ENCODE measurements at regions not wholly inside any gene's neighbourhood (a gene's known extent, or its start where the extent isn't known, plus 50 kb on each side); places are given as distances from the start of the nearest gene placed in this dataset.

DNA sequence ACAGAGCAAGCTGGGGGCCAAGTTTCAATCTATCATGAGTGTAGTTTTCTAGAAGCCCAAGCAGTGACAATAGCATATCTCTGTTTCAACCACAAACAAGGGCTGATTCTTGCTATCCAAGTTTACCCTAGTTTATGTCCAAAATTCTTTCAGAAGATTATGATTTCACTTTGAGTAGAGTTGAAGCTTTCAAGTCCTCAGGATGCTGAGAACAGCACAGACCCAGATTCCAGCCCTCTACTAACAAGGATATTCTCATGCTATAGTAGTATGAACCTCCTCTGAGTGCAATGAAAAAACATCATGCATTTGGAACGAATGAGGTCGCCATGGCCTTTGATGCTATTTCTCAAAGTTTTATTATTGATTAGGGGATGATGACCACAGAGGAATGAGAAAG is 344.1 kb upstream of the NPVF start:
- H3K27ac ChIP-seq (ENCODE audit: low read depth, low read length): no peak overlapping the region
- H3K9ac ChIP-seq (ENCODE audit: low read length): no peak overlapping the region
- no peak for DNase-seq (ENCODE audit: low read depth, low spot score)
- ChIA-PET CTCF (no interaction called here), RAD21 (ENCODE audit: low non-redundant PET in 1 of 2, low total read pairs in 2 of 2, uncharacterized antibody in 2 of 2, unreplicated experiment in 2 of 2) (no interaction called here), POLR2A (no interaction called here)
- peaks cover 0 to 8% of the 10 kb centered on the region in 2 experiments; a peak in 1 of 4 replicates for H3K4me1 ChIP-seq (ENCODE audit: control insufficient read depth in 1 of 2, insufficient read depth in 2 of 2, low read length in 2 of 2)
- H4K20me1 ChIP-seq (ENCODE audit: insufficient read depth): no peaks in the 10 kb centered on the region
- ATAC-seq: no peak
- no peaks in the 10 kb centered on the region for H3K79me2 ChIP-seq (ENCODE audit: insufficient read depth, low read length)
- no peak overlapping the region for H2AFZ ChIP-seq (ENCODE audit: low read depth, low read length, poor library complexity, severe bottlenecking)
- intact Hi-C loops (cut with micrococcal nuclease): no loop called here
- no peaks in the 10 kb centered on the region; the same call in none of the 2 replicates for H3K27me3 ChIP-seq (ENCODE audit: insufficient read depth, low read length)
- no peaks in the 10 kb centered on the region for H3K9me2 ChIP-seq (ENCODE audit: insufficient read depth)
- no peak overlapping the region for H3K4me3 ChIP-seq (replicated peaks in 1 of 2; ENCODE audit: low read depth in 1 of 2, low read length in 2 of 2)
- BruUV-seq (replicated peaks): no TSS peak
- H3K36me3 ChIP-seq (ENCODE audit: control insufficient read depth in 1 of 2, insufficient read depth in 2 of 2, low read length in 2 of 2): no peaks in the 10 kb centered on the region
- no peak overlapping the region for H3K4me2 ChIP-seq (ENCODE audit: low read length)
- H3K9me3 ChIP-seq (ENCODE audit: control insufficient read depth in 1 of 2, insufficient read depth in 1 of 2, low read depth in 1 of 2, low read length in 2 of 2): no peaks in the 10 kb centered on the region
- TF ChIP-seq SIN3A (IDR thresholded peaks at IDR 0.05; ENCODE audit: low read depth) (no peak), JUND (IDR thresholded peaks at IDR 0.05) (no peak), EZH2 (IDR thresholded peaks at IDR 0.05) (no peak), RAD21 (IDR thresholded peaks at IDR 0.05; ENCODE audit: low read depth) (no peak), CBX3 (IDR thresholded peaks at IDR 0.05; ENCODE audit: low read depth) (no peak), ATF3 (IDR thresholded peaks at IDR 0.05) (no peak), SRF (IDR thresholded peaks at IDR 0.05; ENCODE audit: low read depth) (no peak), FOSL1 (IDR thresholded peaks at IDR 0.05; ENCODE audit: low read depth) (no peak), SP1 (IDR thresholded peaks at IDR 0.05; ENCODE audit: low read depth) (no peak), POLR2A (IDR thresholded peaks at IDR 0.05; ENCODE audit: borderline replicate concordance, extremely low read depth, insufficient read depth, insufficient read length) (no peak), EZH2phosphoT487 (IDR thresholded peaks at IDR 0.05; ENCODE audit: borderline replicate concordance) (no peak), POLR2AphosphoS5 (IDR thresholded peaks at IDR 0.05; ENCODE audit: low read depth, low read length) (no peak), ZFX (IDR thresholded peaks at IDR 0.05) (no peak), EGR1 (IDR thresholded peaks at IDR 0.05; ENCODE audit: low read depth) (no peak)
- TF ChIP-seq, protein P1, sequence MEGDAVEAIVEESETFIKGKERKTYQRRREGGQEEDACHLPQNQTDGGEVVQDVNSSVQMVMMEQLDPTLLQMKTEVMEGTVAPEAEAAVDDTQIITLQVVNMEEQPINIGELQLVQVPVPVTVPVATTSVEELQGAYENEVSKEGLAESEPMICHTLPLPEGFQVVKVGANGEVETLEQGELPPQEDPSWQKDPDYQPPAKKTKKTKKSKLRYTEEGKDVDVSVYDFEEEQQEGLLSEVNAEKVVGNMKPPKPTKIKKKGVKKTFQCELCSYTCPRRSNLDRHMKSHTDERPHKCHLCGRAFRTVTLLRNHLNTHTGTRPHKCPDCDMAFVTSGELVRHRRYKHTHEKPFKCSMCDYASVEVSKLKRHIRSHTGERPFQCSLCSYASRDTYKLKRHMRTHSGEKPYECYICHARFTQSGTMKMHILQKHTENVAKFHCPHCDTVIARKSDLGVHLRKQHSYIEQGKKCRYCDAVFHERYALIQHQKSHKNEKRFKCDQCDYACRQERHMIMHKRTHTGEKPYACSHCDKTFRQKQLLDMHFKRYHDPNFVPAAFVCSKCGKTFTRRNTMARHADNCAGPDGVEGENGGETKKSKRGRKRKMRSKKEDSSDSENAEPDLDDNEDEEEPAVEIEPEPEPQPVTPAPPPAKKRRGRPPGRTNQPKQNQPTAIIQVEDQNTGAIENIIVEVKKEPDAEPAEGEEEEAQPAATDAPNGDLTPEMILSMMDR (IDR thresholded peaks at IDR 0.05 in 2 of 3, conservative IDR thresholded peaks at IDR 0.05 in 1 of 3; ENCODE audit: borderline replicate concordance in 1 of 3, insufficient read depth in 1 of 3, low read depth in 2 of 3, low read length in 2 of 3): no peak

Data from HCT116 (cell line).